MM.1S (cell line): ENCODE measurements at regions not wholly inside any gene's neighbourhood (a gene's known extent, or its start where the extent isn't known, plus 50 kb on each side); places are given as distances from the start of the nearest gene placed in this dataset.

Experiments
- CTCF ChIP-seq: fragments of 300-600 bp; sonication (generic); IDR thresholded peaks from 2 replicates; pipeline ENCODE4 v1.5.1; 2016; ENCODE audit warnings: antibody characterized with exemption, low read length, mixed read lengths
- EZH2 ChIP-seq: fragments of 300-600 bp; sonication (generic); optimal IDR thresholded peaks from 2 replicates; pipeline ENCODE3; 2017; ENCODE audit warnings: low read depth, mild to moderate bottlenecking, antibody characterized with exemption, low read length, mixed read lengths
- EZH2phosphoT487 ChIP-seq: fragments of 300-600 bp; sonication (generic); IDR thresholded peaks from 2 replicates; pipeline ENCODE4 v1.6.1; 2018; ENCODE audit warnings: antibody characterized with exemption, low read length

GRCh38 chr9:126238415-126238814 is 88.2 kb upstream of the MVB12B start:
- TF ChIP-seq EZH2 (no peak), CTCF (no peak), EZH2phosphoT487 (no peak)
